ENCODE measurements at regions not wholly inside any gene's neighbourhood (a gene's known extent, or its start where the extent isn't known, plus 50 kb on each side); places are given as distances from the start of the nearest gene placed in this dataset.
A peak's percentile ranks its signal among the peaks of the same experiment; 100 is the strongest.

DNA sequence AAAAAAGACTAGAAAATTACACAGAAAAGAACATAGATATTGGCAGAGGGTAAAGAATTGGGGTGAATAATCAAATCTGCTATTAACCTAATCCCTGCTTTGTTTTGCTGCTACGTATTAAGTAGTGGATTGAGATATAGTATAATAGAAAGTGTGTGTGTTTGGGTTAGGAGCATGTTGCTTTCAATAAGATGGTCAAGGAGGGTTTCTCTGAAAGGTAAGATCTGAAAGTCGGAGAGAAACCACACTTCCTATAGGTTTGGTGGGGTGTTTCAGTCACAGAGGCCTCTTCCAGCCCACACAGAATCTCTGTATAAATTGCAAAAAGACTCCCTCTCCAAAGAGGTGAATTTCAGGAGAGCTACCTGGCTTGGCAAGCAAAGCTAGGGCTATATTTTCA is 345.7 kb upstream of the SATB1 start:
- no peak for FAIRE-seq

DNA sequence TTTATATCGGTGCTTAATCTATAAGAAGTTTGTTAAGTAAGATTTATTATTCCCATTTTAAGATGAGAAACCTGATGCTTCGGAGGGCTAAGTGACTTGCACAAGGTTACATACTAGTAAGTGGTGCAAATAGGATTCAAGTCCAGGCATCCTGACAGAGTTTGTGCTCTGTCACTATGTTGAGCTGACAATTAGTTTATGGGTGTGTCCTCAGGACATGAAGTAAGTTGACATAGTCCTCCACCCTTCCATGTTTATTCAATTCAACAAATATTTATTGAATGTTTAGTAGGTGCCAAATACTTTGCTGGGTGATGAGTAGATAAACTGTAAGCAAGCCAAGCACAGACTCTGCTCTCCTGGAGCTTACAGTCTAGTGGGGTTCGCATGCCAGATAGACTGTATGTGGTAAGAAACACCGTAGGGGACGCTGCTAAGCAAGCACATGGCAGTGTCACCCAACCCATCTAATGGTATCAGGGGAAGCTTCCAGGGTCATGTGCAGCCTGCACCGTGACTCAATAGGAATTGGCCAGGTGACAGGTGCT is 342.7 kb upstream of the SATB1 start:
- no peak for FAIRE-seq

GRCh38 chr3:18766974-18767373 is 341.8 kb upstream of the SATB1 start:
- no peak for FAIRE-seq

DNA sequence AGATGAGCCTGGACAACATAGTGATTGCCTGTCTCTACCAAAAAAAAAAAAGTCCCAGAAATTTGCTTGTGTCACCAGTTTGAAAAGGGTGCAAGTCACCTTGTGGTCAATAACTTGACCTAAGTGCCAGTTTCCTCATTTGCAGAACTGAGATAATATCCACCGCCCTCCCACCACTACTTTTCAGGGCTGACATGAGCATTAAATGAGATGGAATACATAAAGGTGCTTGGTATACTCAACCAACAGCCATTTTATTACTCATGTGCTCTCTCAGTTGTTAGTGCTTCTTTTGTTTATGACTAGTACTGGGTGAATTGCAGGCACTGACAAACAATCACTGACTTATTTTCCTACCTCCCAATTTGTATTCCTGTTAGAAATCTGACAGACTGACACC is 340.5 kb upstream of the SATB1 start:
- FAIRE-seq, result no peak

DNA sequence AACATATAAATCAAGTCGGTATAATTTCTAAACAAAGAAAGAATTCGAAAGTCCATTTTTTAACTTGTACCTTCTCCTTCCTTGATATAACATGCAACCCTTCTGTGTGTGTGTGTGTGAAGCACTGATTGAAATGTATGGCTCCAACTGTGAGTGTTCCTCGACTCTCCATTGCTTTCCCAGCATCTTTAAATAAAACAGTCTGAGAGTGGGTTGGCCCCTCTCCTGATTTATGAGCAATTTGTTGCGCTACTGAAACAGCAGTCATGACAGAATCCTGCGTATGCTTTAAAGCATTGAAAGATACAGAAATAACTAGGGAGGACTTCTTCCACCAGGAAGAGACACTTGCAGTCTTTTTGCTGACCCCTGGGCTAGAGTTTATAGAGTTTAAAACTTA is 340.0 kb upstream of the SATB1 start:
- no peak for FAIRE-seq

DNA sequence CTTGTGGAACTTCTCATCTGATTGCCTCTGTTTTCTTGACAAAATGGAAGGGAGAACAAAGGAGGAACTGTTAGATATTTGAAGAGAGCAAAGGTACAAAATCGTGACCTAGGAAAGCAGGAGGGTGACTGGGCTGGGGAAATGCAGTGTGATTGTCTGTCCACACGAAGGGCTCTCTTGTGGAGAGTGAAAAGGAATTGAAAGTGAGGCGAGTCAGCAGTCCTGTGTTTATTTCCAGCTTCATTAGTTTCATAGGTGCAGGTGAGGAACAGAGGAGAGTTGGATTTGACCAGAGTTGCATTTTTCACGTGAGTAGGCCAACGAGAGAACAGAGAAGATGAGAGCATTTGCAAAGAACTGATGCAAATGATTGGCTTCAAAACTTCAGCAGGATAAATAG is 336.4 kb upstream of the SATB1 start:
- FAIRE-seq, result no peak

GRCh38 chr3:18758047-18758704 is 333.0 kb upstream of the SATB1 start:
- peak; percentile 23 for FAIRE-seq

DNA sequence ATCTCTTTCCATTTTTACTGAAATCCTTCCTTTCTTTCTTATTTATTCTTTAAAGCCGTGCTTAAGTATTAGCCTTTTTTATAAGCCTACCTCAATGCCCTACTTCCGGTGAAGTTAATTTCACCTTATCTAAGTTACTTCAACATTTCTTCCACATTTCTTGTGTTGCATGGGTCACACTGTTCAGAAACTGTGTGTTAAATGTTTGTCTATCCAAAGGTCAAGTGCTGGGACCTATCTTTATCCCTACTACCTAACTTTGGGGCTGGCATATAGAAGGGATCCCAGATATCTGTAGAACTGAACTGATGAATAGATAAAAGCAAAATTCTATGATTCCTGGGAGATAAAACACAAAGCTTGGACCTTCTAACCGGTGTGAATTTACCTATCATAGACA is 332.3 kb upstream of the SATB1 start:
- FAIRE-seq, result no peak

DNA sequence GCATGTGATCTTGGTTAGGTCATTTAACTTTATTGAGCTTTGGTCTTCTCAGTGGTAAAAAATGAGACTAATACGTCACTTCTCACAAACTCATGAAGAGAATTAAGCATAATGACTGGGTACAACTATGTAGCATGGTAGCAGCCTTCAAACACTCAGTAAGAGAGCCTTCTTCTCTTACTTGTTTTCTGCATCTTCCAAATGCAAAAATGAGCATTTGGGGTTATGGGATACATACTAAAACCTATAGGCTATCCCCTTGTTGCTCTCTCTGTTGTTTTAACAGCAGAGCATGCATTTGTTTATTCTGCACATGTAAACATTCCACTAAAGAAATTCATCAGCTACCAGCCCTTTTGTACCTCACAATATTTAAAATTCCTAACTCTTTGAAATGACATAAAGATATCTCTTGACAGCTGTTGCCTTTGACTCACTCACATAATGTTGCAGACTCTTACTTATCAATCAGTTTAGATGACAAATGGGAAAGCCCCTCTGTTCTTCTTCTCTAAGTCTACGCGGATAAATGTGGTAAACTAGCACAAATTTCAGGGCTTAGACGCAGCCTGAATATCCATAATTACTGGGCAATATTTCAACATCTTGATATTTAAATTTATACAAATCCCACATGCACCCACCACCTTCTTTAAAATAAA is 327.3 kb upstream of the SATB1 start:
- FAIRE-seq, result no peak

DNA sequence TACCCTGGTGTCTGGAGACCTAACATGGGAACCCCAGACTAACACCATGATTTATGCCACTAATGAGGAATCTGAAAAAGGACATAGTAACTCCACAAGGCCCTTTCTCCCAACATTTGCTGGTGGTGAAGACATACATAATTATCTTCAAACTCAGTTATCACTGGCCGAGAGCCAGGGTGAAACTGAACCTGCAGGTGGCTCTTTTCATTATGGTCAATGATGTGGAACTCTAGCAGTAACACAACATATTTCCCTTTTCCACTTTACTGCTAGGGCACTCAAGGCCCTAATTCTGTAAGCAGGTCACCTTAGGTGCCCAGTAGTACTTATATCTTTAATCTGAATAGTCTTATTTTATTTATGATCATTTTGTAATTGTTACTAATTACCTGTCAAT is 326.4 kb upstream of the SATB1 start:
- FAIRE-seq, result no peak

DNA sequence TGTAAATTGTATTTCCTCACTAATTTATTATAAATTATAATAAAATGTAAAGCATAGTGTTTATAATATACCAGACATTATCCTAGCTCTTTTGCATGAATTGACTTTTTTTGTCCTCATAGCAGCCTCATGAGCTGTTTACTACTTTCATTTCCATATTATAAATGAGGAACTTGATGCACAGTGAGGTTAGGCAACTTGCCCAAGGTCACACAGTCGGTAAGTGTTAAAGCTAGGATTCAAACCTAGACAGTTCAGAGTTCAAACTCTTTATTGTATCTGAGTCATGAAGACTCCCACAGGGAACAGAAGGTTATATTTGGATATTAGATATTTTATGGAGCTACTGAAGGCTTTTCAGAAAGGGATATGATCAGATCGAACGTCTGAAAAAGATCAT is 322.2 kb upstream of the SATB1 start:
- FAIRE-seq, result no peak

GRCh38 chr3:18745472-18745871 is 320.3 kb upstream of the SATB1 start:
- no peak for FAIRE-seq

GRCh38 chr3:18744472-18744871 is 319.3 kb upstream of the SATB1 start:
- FAIRE-seq, result no peak

GRCh38 chr3:18743761-18744160 is 318.6 kb upstream of the SATB1 start:
- FAIRE-seq, result no peak

DNA sequence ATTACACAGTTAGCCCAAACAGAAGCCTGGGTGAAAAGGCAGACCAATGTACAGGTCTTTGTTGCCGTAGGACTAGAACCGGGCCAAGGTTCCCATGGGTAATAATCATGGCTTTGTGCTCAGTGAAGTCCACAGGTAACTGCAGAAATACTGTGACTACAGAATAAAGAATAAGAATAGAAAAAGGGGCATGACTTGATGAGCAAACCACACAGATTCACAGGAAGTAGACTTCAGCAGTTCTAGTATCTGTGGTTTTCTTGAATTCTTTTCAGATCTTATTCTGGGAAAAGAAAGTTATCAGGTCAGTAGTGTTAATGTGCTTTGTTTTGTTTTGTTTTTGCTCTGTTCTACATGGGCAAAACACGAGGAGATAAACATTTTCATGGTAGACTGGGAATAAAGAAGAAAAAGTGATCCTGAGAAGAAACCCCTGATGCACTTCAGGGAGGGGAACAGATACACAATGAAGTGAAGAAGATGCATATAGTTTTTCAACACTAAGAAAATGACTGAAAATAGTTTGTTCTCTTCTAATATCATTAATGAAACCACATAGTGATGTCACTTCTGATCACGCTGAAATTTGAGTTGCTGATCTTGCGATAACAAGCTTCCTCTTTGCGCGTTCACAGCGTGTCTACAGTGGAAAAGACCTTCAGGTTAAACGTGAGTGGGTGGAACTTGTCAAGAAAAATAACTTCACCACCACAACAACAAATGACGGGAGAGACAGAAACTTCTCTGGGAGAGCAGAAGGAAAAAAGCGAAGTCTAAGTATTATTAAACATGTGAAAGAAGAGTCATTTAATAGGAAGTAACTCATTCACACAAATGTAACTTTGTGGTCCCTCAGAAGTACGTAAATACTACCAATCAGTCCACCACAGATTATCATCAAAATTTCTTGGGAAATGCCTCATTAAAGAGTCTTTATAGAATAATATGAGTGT is 315.8 kb upstream of the SATB1 start:
- no peak for FAIRE-seq

DNA sequence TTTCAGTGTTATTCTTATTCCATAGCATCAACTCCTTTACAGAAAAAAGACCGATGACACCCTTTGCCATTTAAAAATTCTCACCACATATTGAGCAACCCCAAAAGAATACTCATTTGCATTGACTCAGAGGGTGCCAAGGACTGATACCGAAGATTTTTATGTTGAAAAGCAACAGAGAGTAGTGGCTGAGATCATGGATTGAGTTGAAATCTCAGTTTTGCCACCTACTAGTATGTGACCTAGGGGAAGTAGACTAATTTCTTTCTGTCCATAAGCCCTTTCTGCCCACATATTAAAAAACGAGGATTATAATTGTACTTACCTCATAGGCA is 313.9 kb upstream of the SATB1 start:
- no peak for FAIRE-seq

DNA sequence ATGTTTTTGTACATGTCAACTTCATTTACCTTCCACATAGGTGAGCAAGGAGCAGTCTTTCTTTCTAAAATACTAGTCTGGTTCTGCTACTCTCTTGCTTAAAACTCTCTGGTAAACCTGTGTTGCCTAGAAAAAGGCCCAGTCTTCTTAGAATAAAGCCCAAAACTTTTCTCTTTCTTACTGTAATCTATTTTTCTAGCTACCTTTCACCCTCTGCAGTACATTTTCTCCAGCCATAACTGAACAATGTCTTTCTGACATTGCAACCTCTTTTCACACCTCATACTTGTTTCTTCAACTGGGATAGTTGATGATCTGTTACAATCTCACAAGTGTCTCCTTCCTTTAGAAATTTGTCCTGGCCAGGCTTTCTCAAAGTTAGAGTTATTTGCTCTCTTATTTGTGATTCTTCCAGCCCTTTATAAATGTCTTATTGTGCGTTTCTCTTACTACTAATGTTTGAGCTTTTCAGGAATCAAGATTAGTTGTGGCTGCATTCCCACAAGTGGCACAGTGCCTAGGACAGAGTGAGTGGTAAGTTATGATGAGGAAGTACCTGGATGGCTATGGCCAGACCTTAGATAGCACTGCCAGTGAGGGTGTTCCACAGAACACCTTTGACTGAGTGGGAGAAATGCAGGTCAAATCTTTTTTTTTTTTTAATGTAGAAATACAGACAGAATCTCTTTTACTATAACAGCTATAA is 313.4 kb upstream of the SATB1 start:
- FAIRE-seq, result no peak

DNA sequence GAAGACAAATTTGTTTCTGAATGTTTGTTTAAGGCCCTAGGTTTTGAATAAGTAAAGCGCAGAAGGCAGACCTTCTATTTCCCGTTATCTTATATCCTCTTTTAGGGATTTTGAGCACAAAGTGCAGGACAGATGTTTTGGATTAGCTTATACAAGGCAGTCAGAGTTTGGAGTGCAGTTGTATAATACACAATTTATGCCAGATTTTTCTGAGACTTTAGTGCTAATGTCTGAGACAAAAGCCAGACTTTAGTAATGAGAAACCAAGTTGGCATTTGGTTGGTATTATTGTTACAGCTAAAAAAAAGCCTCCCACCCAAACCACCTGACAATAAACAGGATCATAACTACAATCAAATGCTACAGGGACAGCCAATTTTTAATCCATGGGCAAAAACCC is 309.9 kb upstream of the SATB1 start:
- FAIRE-seq, result no peak

DNA sequence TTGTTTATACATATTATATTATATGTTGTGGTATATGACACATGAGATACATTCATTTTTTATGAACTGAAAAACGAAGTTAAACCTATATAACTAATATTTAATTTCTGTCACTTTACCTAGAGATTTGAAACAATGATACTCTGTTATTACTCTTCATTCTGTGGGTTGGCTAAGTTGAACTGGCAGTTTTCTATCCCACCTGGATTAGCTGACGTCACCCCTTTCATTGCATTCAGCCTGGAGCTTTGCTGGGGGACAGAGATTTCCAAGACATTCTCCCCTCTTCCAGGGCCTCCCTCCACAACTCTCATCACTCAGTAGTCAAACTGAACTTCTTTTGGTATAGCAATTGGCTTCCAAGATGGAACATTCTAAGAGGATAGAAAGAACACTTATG is 309.2 kb upstream of the SATB1 start:
- FAIRE-seq, result no peak

DNA sequence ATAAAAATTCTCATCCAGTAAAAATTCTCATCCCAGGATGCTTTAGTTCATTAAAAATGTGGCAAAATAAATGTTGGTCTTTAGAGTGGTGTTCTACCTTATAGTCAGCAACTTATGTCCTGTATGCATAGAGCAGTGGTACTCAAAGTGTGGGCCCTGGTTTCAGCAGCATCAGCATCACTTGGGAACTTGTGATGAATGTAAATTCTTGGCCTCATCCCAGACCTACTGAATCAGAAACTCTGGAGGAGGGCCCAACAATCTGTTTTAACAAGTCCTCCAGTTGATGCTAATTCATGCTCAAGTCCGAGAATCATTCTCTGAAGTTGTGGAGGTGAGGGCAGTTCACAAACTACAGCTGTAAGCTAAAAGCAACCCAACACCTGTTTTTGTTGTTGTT is 307.3 kb upstream of the SATB1 start:
- no peak for FAIRE-seq

- no peak for FAIRE-seq
Measured at GRCh38 chr3:18730491-18730890, 305.4 kb upstream of the SATB1 start.

GRCh38 chr3:18729671-18730070 is 304.5 kb upstream of the SATB1 start:
- no peak for FAIRE-seq

Measured in G401.6 (cell line).